ENCODE measurements at regions not wholly inside any gene's neighbourhood (a gene's known extent, or its start where the extent isn't known, plus 50 kb on each side); places are given as distances from the start of the nearest gene placed in this dataset.

DNA sequence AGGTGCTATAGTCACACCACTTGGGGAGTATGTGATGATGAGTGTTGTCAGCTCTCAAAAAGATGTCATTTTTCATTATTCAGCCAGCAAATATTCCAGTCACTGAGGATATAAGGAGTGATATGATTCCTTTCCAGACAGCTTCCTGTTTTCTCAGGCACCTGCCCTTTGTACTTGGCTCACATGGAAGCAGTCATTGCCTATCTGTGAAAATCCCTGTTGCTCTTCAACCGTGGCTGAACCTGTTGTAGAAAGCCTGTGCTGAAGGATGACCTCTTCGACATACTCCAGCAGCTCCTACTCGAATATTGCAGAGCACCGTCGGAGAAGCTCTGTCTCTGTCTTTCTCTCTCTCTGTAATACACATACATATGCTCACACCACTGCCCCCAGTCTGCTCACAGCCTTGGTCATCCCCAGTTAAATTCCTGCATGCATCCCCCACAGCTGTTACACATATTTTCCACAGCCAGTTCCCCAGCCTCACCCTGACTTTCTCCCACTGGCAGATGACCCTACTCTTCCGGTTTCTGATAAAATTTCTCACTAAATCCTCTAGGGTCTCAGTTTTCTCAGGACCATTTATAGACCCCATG is 204.2 kb upstream of the ARGLU1 start:
- Histone ChIP-seq H3K27ac (ENCODE audit: low read depth, low read length, severe bottlenecking) (no peak overlapping the region), H3K4me1 (ENCODE audit: control insufficient read depth, insufficient read depth, low read length, poor library complexity, severe bottlenecking) (no peaks in the 10 kb centered on the region), H3K4me3 (ENCODE audit: extremely low read depth, insufficient read depth, low read length, poor library complexity, severe bottlenecking) (no peak overlapping the region), H3K36me3 (ENCODE audit: control insufficient read depth, insufficient read depth, low read length) (no peaks in the 10 kb centered on the region), H3K9me3 (ENCODE audit: control insufficient read depth, low read length) (no peaks in the 10 kb centered on the region)
- 63 to 70% methylated on average over 6 of the region's 6 CpGs for WGBS, 2 experiments (ENCODE audit: insufficient coverage in 2 of 2)

DNA sequence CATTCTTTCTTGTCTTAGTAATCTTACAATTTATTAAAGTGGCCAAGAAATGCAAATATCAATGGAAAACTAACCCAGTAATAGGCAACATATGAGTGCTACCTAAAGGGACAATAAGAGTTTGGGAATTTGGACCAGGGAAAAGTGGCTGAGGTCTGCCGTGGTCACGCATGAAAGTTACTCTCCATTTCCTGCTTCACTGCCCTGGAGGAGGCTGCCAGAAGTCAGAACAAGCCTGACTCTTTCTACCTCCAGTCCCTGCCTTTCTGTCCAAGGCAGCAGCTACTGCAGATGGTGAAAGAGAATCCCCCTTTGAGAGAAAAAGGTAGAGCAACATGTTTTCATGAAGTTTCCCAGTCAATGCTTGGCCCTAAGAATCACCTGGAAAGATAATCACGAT is 201.1 kb upstream of the ARGLU1 start:
- WGBS, 2 experiments (ENCODE audit: insufficient coverage in 2 of 2) = 96 to 100% methylated on average over 3 of the region's 3 CpGs
- Histone ChIP-seq H3K36me3 (ENCODE audit: control insufficient read depth, insufficient read depth, low read length) (no peaks in the 10 kb centered on the region), H3K4me1 (ENCODE audit: control insufficient read depth, insufficient read depth, low read length, poor library complexity, severe bottlenecking) (no peaks in the 10 kb centered on the region), H3K4me3 (ENCODE audit: extremely low read depth, insufficient read depth, low read length, poor library complexity, severe bottlenecking) (no peak overlapping the region), H3K27ac (ENCODE audit: low read depth, low read length, severe bottlenecking) (no peak overlapping the region), H3K9me3 (ENCODE audit: control insufficient read depth, low read length) (no peaks in the 10 kb centered on the region)

- 100% methylated on average over 1 of the region's 3 CpGs for WGBS, 2 experiments (ENCODE audit: insufficient coverage in 2 of 2)
- H3K4me3 ChIP-seq (ENCODE audit: extremely low read depth, insufficient read depth, low read length, poor library complexity, severe bottlenecking) = no peak overlapping the region
Measured at GRCh38 chr13:106762708-106763107, 194.8 kb upstream of the ARGLU1 start.

DNA sequence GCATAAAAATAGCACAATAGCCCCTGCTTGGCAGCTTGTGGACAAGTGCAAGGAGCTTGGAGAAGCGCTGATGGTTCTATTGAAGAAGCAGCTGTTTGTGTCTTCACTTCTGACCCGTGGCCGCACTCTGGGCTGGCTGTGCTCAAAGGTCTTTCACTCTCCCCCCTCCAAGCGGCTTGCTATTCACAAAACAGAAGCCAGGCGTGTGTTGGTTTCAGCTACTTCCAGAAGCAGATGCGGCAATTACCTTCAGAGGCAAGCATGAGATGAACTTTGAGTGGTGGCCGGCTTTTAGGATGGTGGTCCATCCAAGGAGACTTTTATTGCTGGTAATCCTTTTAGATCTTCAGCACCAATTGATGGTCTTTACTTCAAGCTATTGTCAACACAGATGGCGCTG is 188.5 kb upstream of the ARGLU1 start:
- no peak overlapping the region for H3K4me3 ChIP-seq (ENCODE audit: extremely low read depth, insufficient read depth, low read length, poor library complexity, severe bottlenecking)
- no peaks in the 10 kb centered on the region for H3K4me1 ChIP-seq (ENCODE audit: control insufficient read depth, insufficient read depth, low read length, poor library complexity, severe bottlenecking)
- H3K36me3 ChIP-seq (ENCODE audit: control insufficient read depth, insufficient read depth, low read length) = no peaks in the 10 kb centered on the region
- no peaks in the 10 kb centered on the region for H3K9me3 ChIP-seq (ENCODE audit: control insufficient read depth, low read length)
- WGBS, 2 experiments (ENCODE audit: insufficient coverage in 2 of 2) = 63 to 79% methylated on average over 5 to 7 of the region's 8 CpGs
- peak overlapping the region; percentile 30 for H3K27ac ChIP-seq (ENCODE audit: low read depth, low read length, severe bottlenecking)

More at GRCh38 chr13:106762708-106763107, 194.8 kb upstream of the ARGLU1 start:
- Histone ChIP-seq H3K27ac (ENCODE audit: low read depth, low read length, severe bottlenecking) (no peak overlapping the region), H3K9me3 (ENCODE audit: control insufficient read depth, low read length) (no peaks in the 10 kb centered on the region), H3K4me1 (ENCODE audit: control insufficient read depth, insufficient read depth, low read length, poor library complexity, severe bottlenecking) (no peaks in the 10 kb centered on the region), H3K36me3 (ENCODE audit: control insufficient read depth, insufficient read depth, low read length) (no peaks in the 10 kb centered on the region)

GRCh38 chr13:106755542-106755941 is 187.6 kb upstream of the ARGLU1 start:
- Histone ChIP-seq H3K4me1 (ENCODE audit: control insufficient read depth, insufficient read depth, low read length, poor library complexity, severe bottlenecking) (no peaks in the 10 kb centered on the region), H3K36me3 (ENCODE audit: control insufficient read depth, insufficient read depth, low read length) (no peaks in the 10 kb centered on the region), H3K27ac (ENCODE audit: low read depth, low read length, severe bottlenecking) (peak overlapping the region; percentile 39), H3K9me3 (ENCODE audit: control insufficient read depth, low read length) (no peaks in the 10 kb centered on the region), H3K4me3 (ENCODE audit: extremely low read depth, insufficient read depth, low read length, poor library complexity, severe bottlenecking) (no peak overlapping the region)
- 93 to 94% methylated on average over 6 to 8 of the region's 9 CpGs for WGBS, 2 experiments (ENCODE audit: insufficient coverage in 2 of 2)

GRCh38 chr13:106753251-106753650 is 185.3 kb upstream of the ARGLU1 start:
- WGBS, 2 experiments (ENCODE audit: insufficient coverage in 2 of 2) = 89 to 92% methylated on average over 2 to 6 of the region's 6 CpGs
- Histone ChIP-seq H3K4me1 (ENCODE audit: control insufficient read depth, insufficient read depth, low read length, poor library complexity, severe bottlenecking) (no peaks in the 10 kb centered on the region), H3K27ac (ENCODE audit: low read depth, low read length, severe bottlenecking) (peak overlapping the region; percentile 37), H3K9me3 (ENCODE audit: control insufficient read depth, low read length) (no peaks in the 10 kb centered on the region), H3K36me3 (ENCODE audit: control insufficient read depth, insufficient read depth, low read length) (no peaks in the 10 kb centered on the region), H3K4me3 (ENCODE audit: extremely low read depth, insufficient read depth, low read length, poor library complexity, severe bottlenecking) (no peak overlapping the region)

DNA sequence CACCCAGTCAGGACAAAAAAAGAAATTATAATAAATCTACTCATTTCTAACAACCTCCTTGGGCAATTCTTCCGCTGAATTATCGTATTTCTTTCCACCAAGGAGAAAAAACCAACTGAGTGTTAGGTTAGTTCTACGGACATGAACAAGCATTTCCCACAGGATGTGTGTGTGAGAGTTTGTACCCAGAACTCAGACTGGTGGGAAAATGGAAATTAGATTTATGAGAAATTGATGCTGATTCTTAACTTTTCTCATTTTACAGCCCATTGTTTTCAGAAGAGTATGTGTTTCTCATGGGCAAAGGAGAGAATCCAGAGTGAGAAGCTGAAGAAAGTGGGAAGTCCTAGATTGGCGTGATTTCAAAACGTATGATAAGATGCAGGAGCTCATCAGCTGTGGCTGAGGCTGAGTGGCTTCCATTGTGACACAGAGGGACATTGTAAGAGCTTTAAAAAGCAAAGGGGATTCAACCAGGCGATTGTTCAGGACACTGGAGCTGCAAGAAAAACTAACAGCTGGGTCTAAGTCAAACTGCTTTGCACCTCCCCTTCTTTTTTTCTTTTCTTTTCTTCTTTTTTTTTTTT is 184.7 kb upstream of the ARGLU1 start:
- no peaks in the 10 kb centered on the region for H3K4me1 ChIP-seq (ENCODE audit: control insufficient read depth, insufficient read depth, low read length, poor library complexity, severe bottlenecking)
- H3K36me3 ChIP-seq (ENCODE audit: control insufficient read depth, insufficient read depth, low read length) = no peaks in the 10 kb centered on the region
- no peak overlapping the region for H3K4me3 ChIP-seq (ENCODE audit: extremely low read depth, insufficient read depth, low read length, poor library complexity, severe bottlenecking)
- 70 to 74% methylated on average over 2 of the region's 6 CpGs for WGBS, 2 experiments (ENCODE audit: insufficient coverage in 2 of 2)
- peak overlapping the region; percentile 37 for H3K27ac ChIP-seq (ENCODE audit: low read depth, low read length, severe bottlenecking)
- no peaks in the 10 kb centered on the region for H3K9me3 ChIP-seq (ENCODE audit: control insufficient read depth, low read length)

- Histone ChIP-seq H3K4me1 (ENCODE audit: control insufficient read depth, insufficient read depth, low read length, poor library complexity, severe bottlenecking) (no peaks in the 10 kb centered on the region), H3K27ac (ENCODE audit: low read depth, low read length, severe bottlenecking) (no peak overlapping the region), H3K9me3 (ENCODE audit: control insufficient read depth, low read length) (no peaks in the 10 kb centered on the region), H3K4me3 (ENCODE audit: extremely low read depth, insufficient read depth, low read length, poor library complexity, severe bottlenecking) (no peak overlapping the region), H3K36me3 (ENCODE audit: control insufficient read depth, insufficient read depth, low read length) (no peaks in the 10 kb centered on the region)
- WGBS, 2 experiments (ENCODE audit: insufficient coverage in 2 of 2) = 89% methylated on average over 2 of the region's 2 CpGs; no CpG with 5 or more reads in 1 of the 2 experiments
Measured at GRCh38 chr13:106748785-106749184, 180.8 kb upstream of the ARGLU1 start.

DNA sequence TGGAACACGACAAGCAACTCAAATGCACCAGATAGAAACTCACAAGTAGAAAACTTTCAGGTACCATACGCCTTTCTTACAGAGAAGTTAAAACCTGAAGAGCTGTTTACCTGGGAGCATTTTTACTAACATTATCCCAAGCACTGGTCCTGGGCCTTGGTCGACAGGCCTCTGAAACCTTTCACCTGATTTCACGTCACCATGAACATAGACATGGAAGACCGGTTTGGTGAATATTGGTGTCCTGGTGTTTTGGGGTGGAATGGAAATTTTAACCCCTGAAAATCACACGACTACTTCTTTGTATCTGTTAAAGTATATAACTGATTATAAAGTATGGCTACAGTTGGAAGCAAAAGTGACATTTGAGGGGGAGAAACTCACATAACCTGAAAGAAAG is 176.6 kb upstream of the ARGLU1 start:
- no peaks in the 10 kb centered on the region for H3K4me1 ChIP-seq (ENCODE audit: control insufficient read depth, insufficient read depth, low read length, poor library complexity, severe bottlenecking)
- WGBS, 2 experiments (ENCODE audit: insufficient coverage in 2 of 2) = 92% methylated on average over 2 of the region's 6 CpGs; no CpG with 5 or more reads in 1 of the 2 experiments

DNA sequence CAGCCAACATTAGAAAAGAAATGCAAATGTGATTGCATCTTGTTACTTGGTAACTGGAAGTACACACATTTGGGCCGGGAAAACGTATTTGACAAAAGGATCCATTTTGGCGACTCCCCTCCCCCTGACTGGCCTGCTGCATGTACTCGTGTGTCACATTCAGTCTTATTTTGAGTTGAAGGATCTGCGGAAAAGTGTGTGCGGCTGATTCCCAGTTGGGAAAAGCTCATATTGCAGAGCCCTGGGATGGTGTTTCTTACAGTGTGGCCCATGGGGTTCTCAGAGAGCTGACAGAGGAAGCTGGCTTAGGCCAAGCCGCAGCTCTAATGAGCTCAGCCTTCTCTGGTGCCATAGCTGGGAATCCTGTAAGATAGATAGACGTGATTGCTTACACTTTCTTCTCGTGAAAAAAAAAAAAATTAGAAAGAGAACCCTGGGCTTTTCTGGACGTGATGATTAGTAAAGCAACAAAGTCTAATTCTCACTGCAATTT is 170.3 kb upstream of the ARGLU1 start:
- Histone ChIP-seq H3K4me3 (ENCODE audit: extremely low read depth, insufficient read depth, low read length, poor library complexity, severe bottlenecking) (no peak overlapping the region), H3K4me1 (ENCODE audit: control insufficient read depth, insufficient read depth, low read length, poor library complexity, severe bottlenecking) (no peaks in the 10 kb centered on the region), H3K9me3 (ENCODE audit: control insufficient read depth, low read length) (peaks cover 19% of the 10 kb centered on the region), H3K27ac (ENCODE audit: low read depth, low read length, severe bottlenecking) (no peak overlapping the region), H3K36me3 (ENCODE audit: control insufficient read depth, insufficient read depth, low read length) (no peaks in the 10 kb centered on the region)
- 88 to 93% methylated on average over 10 of the region's 10 CpGs for WGBS, 2 experiments (ENCODE audit: insufficient coverage in 2 of 2)

More for the DNA sequence above, 176.6 kb upstream of the ARGLU1 start:
- Histone ChIP-seq H3K9me3 (ENCODE audit: control insufficient read depth, low read length) (no peaks in the 10 kb centered on the region), H3K36me3 (ENCODE audit: control insufficient read depth, insufficient read depth, low read length) (no peaks in the 10 kb centered on the region), H3K4me3 (ENCODE audit: extremely low read depth, insufficient read depth, low read length, poor library complexity, severe bottlenecking) (no peak overlapping the region), H3K27ac (ENCODE audit: low read depth, low read length, severe bottlenecking) (no peak overlapping the region)

DNA sequence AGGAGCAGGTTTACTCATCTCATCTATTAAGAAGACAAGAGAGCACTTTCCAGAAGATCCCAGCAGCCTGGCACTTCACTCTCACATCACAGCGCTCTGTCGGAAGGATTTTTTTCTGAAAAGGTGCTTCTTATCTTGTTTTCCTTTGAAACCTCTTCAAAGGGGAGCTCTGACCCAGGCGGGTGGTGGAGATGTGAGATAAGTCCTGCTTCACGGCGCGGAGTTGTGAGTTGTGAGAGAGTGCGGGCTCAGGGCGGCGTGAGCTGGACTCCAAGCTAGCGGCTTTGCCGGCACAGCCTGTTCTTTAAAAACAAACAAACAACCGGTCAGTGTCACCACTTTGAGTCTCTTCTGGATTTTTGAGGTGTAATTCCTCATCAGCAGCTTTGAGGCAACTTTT is 169.0 kb upstream of the ARGLU1 start:
- H3K27ac ChIP-seq (ENCODE audit: low read depth, low read length, severe bottlenecking) = no peak overlapping the region
- no peak overlapping the region for H3K4me3 ChIP-seq (ENCODE audit: extremely low read depth, insufficient read depth, low read length, poor library complexity, severe bottlenecking)
- no peaks in the 10 kb centered on the region for H3K4me1 ChIP-seq (ENCODE audit: control insufficient read depth, insufficient read depth, low read length, poor library complexity, severe bottlenecking)
- H3K36me3 ChIP-seq (ENCODE audit: control insufficient read depth, insufficient read depth, low read length) = no peaks in the 10 kb centered on the region
- WGBS, 2 experiments (ENCODE audit: insufficient coverage in 2 of 2) = 81 to 96% methylated on average over 3 to 10 of the region's 12 CpGs
- H3K9me3 ChIP-seq (ENCODE audit: control insufficient read depth, low read length) = peaks cover 19% of the 10 kb centered on the region

Data from mesodermal cell (in vitro differentiated cells).